Heart left ventricle (tissue), 13 donors: ENCODE measurements at regions not wholly inside any gene's neighbourhood (a gene's known extent, or its start where the extent isn't known, plus 50 kb on each side); places are given as distances from the start of the nearest gene placed in this dataset.

Experiments used
- CTCF ChIP-seq, 12 donors: fragments of 200-600 bp; sonication (generic) in 4 of 12; IDR thresholded peaks; one replicate each; pipeline versions ENCODE4 v1.5.0 to v1.8.0; 2018 to 2022; ENCODE audit warnings: antibody characterized with exemption in 12 of 12, mild to moderate bottlenecking in 5 of 12
- POLR2A ChIP-seq, 2 donors: fragments of 450-650 bp; IDR thresholded peaks; one replicate each; pipeline ENCODE4 v1.6.1; 2017; ENCODE audit warnings: antibody characterized with exemption in 2 of 2, mild to moderate bottlenecking in 2 of 2, moderate library complexity in 2 of 2
- donor health status: ischemic (EF 13 %, LVEDD 7.1; RV severe dilation, severe dysfunction).
- donor health status: DM: no; HTN: yes; CAD: no.
- donor health status: DM: no; HTN: no; CAD: no.
- donor health status: ischemic (EF 25% LVEDD 6.9; RV normal size, moderate dysfunction).
- donor health status: ischemic (EF 25% LVEDD 5.7; RV mildly dilated, moderate dysfunction).
- donor health status: ischemic (EF 35%, LVEDD 5.7; RV mildly dilated, moderate dysfunction).
- donor health status: nonischemic (EF 11% LVEDD 7.7; RV severe dilation, severe dysfunction).
- donor health status: DM: yes; HTN: yes; CAD: no.
- donor health status: PGD.
- donor health status: ischemic (EF 29% LVEDD 5.4; RV normal size, mild dysfunction).
- donor health status: nonischemic (EF 23%, LVEDD 6.1; RV moderate dilation, normal function).

- TF ChIP-seq POLR2A (IDR thresholded peaks at IDR 0.05) (no peak), CTCF (IDR thresholded peaks at IDR 0.05) (no peak)
Measured at GRCh38 chr18:10017043-10017442, 103.2 kb downstream of the VAPA start.
